Right lobe of liver (tissue), 6 donors: ENCODE measurements at regions not wholly inside any gene's neighbourhood (a gene's known extent, or its start where the extent isn't known, plus 50 kb on each side); places are given as distances from the start of the nearest gene placed in this dataset.

Source experiments
- ATAC-seq, 4 donors: fragments of 200-7000 bp; cut with Tn5 transposase; one replicate each; pipeline ENCODE4 v1.9.1; 2020; ENCODE audit warnings: mild to moderate bottlenecking in 4 of 4, moderate library complexity in 4 of 4
- DNase-seq, 3 donors: peaks; one replicate each; pipeline ENCODE4 v3.0.0-alpha.2; 2020
- H3K27ac ChIP-seq, 3 donors: fragments of 200-600 bp; one replicate each; pipeline ENCODE4 v1.8.0; 2022
- H3K27me3 ChIP-seq, 2 donors: fragments of 200-600 bp; one replicate each; pipeline ENCODE4 v1.8.0; 2022
- H3K36me3 ChIP-seq, 4 donors: fragments of 200-600 bp; sonication (generic) in 1 of 4; one replicate each; pipeline versions ENCODE4 v1.5.1 to v1.8.0; 2017 to 2022; ENCODE audit warnings: control low read depth in 1 of 4
- H3K4me1 ChIP-seq, 4 donors: fragments of 200-600 bp; sonication (generic) in 1 of 4; one replicate each; pipeline versions ENCODE4 v1.5.1 to v1.8.0; 2017 to 2022; ENCODE audit warnings: control low read depth in 1 of 4
- H3K4me3 ChIP-seq, 3 donors: fragments of 200-600 bp; one replicate each; pipeline ENCODE4 v1.8.0; 2022
- H3K9me3 ChIP-seq, 4 donors: fragments of 200-600 bp; sonication (generic) in 1 of 4; one replicate each; pipeline versions ENCODE4 v1.5.1 to v1.8.0; 2017 to 2022; ENCODE audit warnings: control low read depth in 1 of 4
- POLR2A ChIP-seq: fragments of 450-650 bp; IDR thresholded peaks from one replicate; pipeline ENCODE4 v1.6.1; 2017; ENCODE audit warnings: antibody characterized with exemption, mild to moderate bottlenecking
- WGBS: methylation state at CpG from one replicate; pipeline ENCODE4 v1.1.6; 2018; ENCODE audit warnings: low coverage, low lambda C conversion rate; ENCODE audit not compliant: insufficient coverage; ENCODE audit errors: missing lambda C conversion rate; 5-methylcytosine and 5-hydroxymethylcytosine counted together
- intact Hi-C, 2 donors: fragments of 100-400 bp; cut with DNase I; formaldehyde crosslinking; loops; one replicate each; pipeline versions ENCODE4 v1.11.2 to v1.14.1; 2022
- TF ChIP-seq, protein P1 (sequence below), 4 donors: fragments of 200-600 bp in 3 of 4; fragments of 450-650 bp in 1 of 4; IDR thresholded peaks; one replicate each; pipeline versions ENCODE4 v1.5.1 to v1.8.0; 2016 to 2022; ENCODE audit warnings: antibody characterized with exemption in 4 of 4, mild to moderate bottlenecking in 2 of 4
- donor health status: DM: no; HTN: yes; CAD: no.
- donor health status: DM: no; HTN: no; CAD: no.
- donor health status: DM: no; HTN: no; CAD: no.
- donor health status: DM: no; HTN: yes; CAD: no.
- donor health status: DM: no; HTN: yes; CAD: no.

DNA sequence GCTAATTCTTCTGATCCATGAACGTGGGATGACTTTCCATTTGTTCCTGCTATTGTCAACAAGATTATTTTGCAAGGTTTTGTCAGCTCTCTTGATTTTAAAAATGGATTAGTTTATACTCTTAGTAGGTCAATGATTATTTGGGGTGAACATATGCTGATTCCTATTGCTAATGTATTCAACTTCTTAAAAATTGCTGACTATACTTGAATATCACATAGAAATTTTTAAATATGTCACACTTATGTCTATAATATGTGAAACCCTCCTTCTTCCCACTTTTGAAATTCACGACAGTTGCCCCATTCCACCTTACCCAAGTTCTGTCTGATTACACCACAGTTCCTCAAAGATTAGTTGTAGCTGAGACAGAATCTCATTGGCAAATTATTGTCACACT is 465.7 kb upstream of the TENM3 start:
- no peak overlapping the region for H3K27ac ChIP-seq
- no peaks in the 10 kb centered on the region for H3K9me3 ChIP-seq
- TF ChIP-seq POLR2A: no peak
- TF ChIP-seq, protein P1, sequence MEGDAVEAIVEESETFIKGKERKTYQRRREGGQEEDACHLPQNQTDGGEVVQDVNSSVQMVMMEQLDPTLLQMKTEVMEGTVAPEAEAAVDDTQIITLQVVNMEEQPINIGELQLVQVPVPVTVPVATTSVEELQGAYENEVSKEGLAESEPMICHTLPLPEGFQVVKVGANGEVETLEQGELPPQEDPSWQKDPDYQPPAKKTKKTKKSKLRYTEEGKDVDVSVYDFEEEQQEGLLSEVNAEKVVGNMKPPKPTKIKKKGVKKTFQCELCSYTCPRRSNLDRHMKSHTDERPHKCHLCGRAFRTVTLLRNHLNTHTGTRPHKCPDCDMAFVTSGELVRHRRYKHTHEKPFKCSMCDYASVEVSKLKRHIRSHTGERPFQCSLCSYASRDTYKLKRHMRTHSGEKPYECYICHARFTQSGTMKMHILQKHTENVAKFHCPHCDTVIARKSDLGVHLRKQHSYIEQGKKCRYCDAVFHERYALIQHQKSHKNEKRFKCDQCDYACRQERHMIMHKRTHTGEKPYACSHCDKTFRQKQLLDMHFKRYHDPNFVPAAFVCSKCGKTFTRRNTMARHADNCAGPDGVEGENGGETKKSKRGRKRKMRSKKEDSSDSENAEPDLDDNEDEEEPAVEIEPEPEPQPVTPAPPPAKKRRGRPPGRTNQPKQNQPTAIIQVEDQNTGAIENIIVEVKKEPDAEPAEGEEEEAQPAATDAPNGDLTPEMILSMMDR (IDR thresholded peaks at IDR 0.05): no peak
- no peak for ATAC-seq
- H3K27me3 ChIP-seq: no peaks in the 10 kb centered on the region
- no peak for DNase-seq
- 37% methylated on average over 2 of the region's 2 CpGs for WGBS
- intact Hi-C loops: no loop called here
- no peaks in the 10 kb centered on the region for H3K36me3 ChIP-seq
- no peaks in the 10 kb centered on the region for H3K4me1 ChIP-seq
- H3K4me3 ChIP-seq: no peak overlapping the region

DNA sequence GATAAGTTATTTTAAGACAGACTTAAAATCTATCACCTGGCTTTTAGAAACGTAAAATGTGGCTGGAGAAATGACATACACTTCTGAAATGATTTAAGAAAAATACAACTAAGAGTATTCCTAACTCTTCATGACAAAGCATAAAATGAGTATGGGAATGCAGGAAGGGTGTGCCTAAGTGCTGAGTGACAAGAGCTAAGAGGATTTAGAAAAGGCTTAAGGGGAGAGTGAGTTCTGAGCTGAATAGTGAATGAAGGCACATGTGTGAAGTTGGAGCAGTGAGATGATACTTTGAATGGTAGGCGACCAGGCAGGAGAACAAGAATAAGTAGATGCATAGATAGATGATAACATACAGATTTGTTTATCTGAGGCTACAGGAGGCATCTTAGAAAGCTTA is 458.3 kb upstream of the TENM3 start:
- Histone ChIP-seq H3K4me1 (no peaks in the 10 kb centered on the region), H3K9me3 (no peaks in the 10 kb centered on the region), H3K27ac (no peak overlapping the region), H3K36me3 (no peaks in the 10 kb centered on the region), H3K27me3 (no peaks in the 10 kb centered on the region), H3K4me3 (no peak overlapping the region)
- DNase-seq: no peak
- TF ChIP-seq, protein P1 (IDR thresholded peaks at IDR 0.05): no peak
- no peak for TF ChIP-seq POLR2A
- ATAC-seq: no peak
- intact Hi-C loops: no loop called here
- WGBS: 28% methylated on average over 2 of the region's 2 CpGs

DNA sequence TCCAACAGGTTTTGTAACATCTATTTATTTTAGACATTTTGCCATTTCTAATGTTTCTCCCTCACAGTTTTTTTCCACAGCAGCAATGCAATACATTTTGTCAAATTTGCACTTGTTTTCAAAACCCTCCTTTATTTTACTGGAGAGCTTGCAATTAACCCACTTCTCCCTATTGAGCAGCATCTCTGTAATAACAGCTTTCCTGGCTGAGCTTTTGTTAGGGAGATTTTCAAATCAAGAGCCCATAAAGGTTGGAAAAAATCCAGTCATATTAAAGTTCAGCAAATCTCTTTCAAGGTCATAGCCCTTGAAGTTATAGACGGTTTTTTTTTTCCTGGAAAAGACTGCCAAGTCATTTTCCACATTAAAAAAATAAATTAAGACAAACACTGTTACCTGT is 450.6 kb upstream of the TENM3 start:
- ATAC-seq: no peak
- Histone ChIP-seq H3K9me3 (no peaks in the 10 kb centered on the region), H3K36me3 (no peaks in the 10 kb centered on the region), H3K27ac (no peak overlapping the region), H3K4me3 (no peak overlapping the region), H3K4me1 (no peaks in the 10 kb centered on the region), H3K27me3 (no peaks in the 10 kb centered on the region)
- TF ChIP-seq, protein P1 (IDR thresholded peaks at IDR 0.05): no peak
- TF ChIP-seq POLR2A: no peak
- WGBS: 8% methylated on average over 1 of the region's 1 CpG
- no peak for DNase-seq
- intact Hi-C loops: no loop called here

DNA sequence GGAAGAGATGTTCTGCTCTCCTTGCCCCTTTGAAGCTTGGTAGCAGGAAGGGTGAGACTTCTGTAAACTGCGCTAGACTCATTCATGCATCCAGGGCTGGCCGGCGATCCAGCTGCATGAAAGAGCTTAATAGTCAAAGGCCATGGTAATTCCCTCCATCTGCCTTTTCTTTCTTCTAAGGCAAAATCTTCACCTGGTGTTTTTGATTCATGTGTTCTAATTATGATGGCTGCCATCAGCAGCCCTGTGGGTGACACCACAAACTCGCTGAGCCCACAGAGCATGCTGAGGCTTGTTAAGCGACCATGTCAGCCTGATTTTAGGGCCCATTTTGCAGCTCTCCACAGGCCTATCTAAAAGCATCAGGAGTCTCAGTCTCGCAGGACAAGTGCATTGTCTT is 450.1 kb upstream of the TENM3 start:
- no peaks in the 10 kb centered on the region for H3K9me3 ChIP-seq
- no peak overlapping the region for H3K27ac ChIP-seq
- no peak overlapping the region for H3K4me3 ChIP-seq
- TF ChIP-seq, protein P1 (IDR thresholded peaks at IDR 0.05): no peak
- no peak for TF ChIP-seq POLR2A
- WGBS: 40% methylated on average over 6 of the region's 6 CpGs
- DNase-seq (no peak), ATAC-seq (no peak)
- H3K36me3 ChIP-seq: no peaks in the 10 kb centered on the region
- no peaks in the 10 kb centered on the region for H3K4me1 ChIP-seq
- no peaks in the 10 kb centered on the region for H3K27me3 ChIP-seq
- intact Hi-C loops: no loop called here

DNA sequence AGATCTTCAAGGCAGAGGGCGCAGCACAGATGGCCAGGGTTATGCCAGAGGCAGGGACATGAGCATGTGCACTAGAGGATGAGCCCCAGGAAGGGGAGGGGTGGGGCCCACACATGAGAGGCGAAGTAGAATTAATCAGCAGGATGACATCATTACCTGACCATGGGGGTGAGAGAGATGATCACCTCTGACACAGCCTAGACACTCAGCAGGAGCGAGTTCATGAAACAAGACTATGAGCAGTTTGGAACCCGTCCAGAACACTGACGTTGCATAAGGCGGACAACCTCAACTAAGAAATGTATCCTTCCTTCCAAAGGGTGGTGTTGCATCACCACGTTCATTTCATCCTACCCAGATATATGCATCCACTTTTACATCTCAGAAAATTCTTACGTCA is 446.7 kb upstream of the TENM3 start:
- H3K36me3 ChIP-seq: no peaks in the 10 kb centered on the region
- no peaks in the 10 kb centered on the region for H3K9me3 ChIP-seq
- H3K27me3 ChIP-seq: no peaks in the 10 kb centered on the region
- H3K4me3 ChIP-seq: no peak overlapping the region
- DNase-seq (no peak), ATAC-seq (no peak)
- no peak overlapping the region for H3K27ac ChIP-seq
- H3K4me1 ChIP-seq: no peaks in the 10 kb centered on the region
- intact Hi-C loops: no loop called here
- no peak for TF ChIP-seq POLR2A
- TF ChIP-seq, protein P1 (IDR thresholded peaks at IDR 0.05): no peak
- 59% methylated on average over 8 of the region's 8 CpGs for WGBS
